WTC11 (cell line): ENCODE measurements at regions not wholly inside any gene's neighbourhood (a gene's known extent, or its start where the extent isn't known, plus 50 kb on each side); places are given as distances from the start of the nearest gene placed in this dataset.

Experiments
- ATAC-seq: fragments of 200-7000 bp; cut with Tn5 transposase; 2 replicates; pipeline ENCODE4 v1.10.0; 2021; ENCODE audit warnings: mild to moderate bottlenecking, moderate library complexity
- CTCF ChIA-PET: fragments of 300-600 bp; sonication (Branson Sonifier 250); formaldehyde crosslinking; loops from one replicate; lab custom pipeline; 2021; ENCODE audit warnings: antibody characterized with exemption; lab: Charles Lee
- POLR2A ChIA-PET: fragments of 350-600 bp; sonication (Branson Sonifier 250); formaldehyde crosslinking; loops from one replicate; lab custom pipeline; 2021; ENCODE audit warnings: antibody characterized with exemption; lab: Charles Lee
- DNase-seq: peaks from one replicate; pipeline ENCODE4 v3.0.0; 2021; ENCODE audit warnings: low spot score
- H3K27ac Mint-ChIP-seq: 2 replicates; pipeline ENCODE4 v1.8.0; 2021; ENCODE audit warnings: mixed read lengths
- H3K27me3 Mint-ChIP-seq: 2 replicates; pipeline ENCODE4 v1.8.0; 2021; ENCODE audit warnings: low read depth, mild to moderate bottlenecking, moderate library complexity, mixed read lengths
- H3K36me3 Mint-ChIP-seq: 2 replicates; pipeline ENCODE4 v1.8.0; 2021; ENCODE audit warnings: mixed read lengths
- H3K4me1 Mint-ChIP-seq: 2 replicates; pipeline ENCODE4 v1.8.0; 2022; ENCODE audit warnings: mixed read lengths
- H3K4me3 Mint-ChIP-seq: 2 replicates; pipeline ENCODE4 v1.8.0; 2021; ENCODE audit warnings: mild to moderate bottlenecking, moderate library complexity, mixed read lengths
- H3K9me3 Mint-ChIP-seq: 2 replicates; pipeline ENCODE4 v1.8.0; 2021; ENCODE audit warnings: mixed read lengths
- CREM ChIP-seq: sonication (generic); formaldehyde crosslinking; IDR thresholded peaks from 2 replicates; pipeline ENCODE4 v1.8.1; 2022; ENCODE audit warnings: mild to moderate bottlenecking, missing genetic modification reagents, moderate library complexity
- FOXP1 ChIP-seq: sonication (generic); formaldehyde crosslinking; IDR thresholded peaks from 2 replicates; pipeline ENCODE4 v1.8.0; 2022; ENCODE audit warnings: missing genetic modification reagents, mild to moderate bottlenecking, moderate library complexity, borderline replicate concordance
- GABPB1 ChIP-seq: sonication (generic); formaldehyde crosslinking; IDR thresholded peaks from 2 replicates; pipeline ENCODE4 v1.8.1; 2023; ENCODE audit warnings: mild to moderate bottlenecking, missing genetic modification reagents
- GRHL2 ChIP-seq: fragments of 250-450 bp; sonication (Bioruptor Pico); IDR thresholded peaks from 2 replicates; pipeline ENCODE4 v1.8.0; 2022; ENCODE audit warnings: mild to moderate bottlenecking, moderate library complexity; ENCODE audit not compliant: insufficient replicate concordance, severe bottlenecking
- NFE2L1 ChIP-seq: sonication (generic); formaldehyde crosslinking; IDR thresholded peaks from 2 replicates; pipeline ENCODE4 v1.8.1; 2023; ENCODE audit warnings: missing genetic modification reagents
- NFYB ChIP-seq: sonication (generic); formaldehyde crosslinking; conservative IDR thresholded peaks from 2 replicates; pipeline ENCODE4 v1.8.0; 2022; ENCODE audit warnings: low read depth, missing genetic modification reagents
- NR3C1 ChIP-seq: sonication (generic); formaldehyde crosslinking; conservative IDR thresholded peaks from 2 replicates; pipeline ENCODE4 v1.8.1; 2023; ENCODE audit warnings: low read depth, mild to moderate bottlenecking, missing genetic modification reagents
- OVOL2 ChIP-seq: fragments of 250-450 bp; sonication (Bioruptor Pico); IDR thresholded peaks from 2 replicates; pipeline ENCODE4 v1.9.0; 2021; ENCODE audit warnings: mild to moderate bottlenecking, borderline replicate concordance
- PRRX2 ChIP-seq: fragments of 250-450 bp; sonication (Bioruptor Pico); IDR thresholded peaks from 2 replicates; pipeline ENCODE4 v1.8.0; 2021; ENCODE audit warnings: mild to moderate bottlenecking
- RORB ChIP-seq: fragments of 250-450 bp; sonication (Bioruptor Pico); IDR thresholded peaks from 2 replicates; pipeline ENCODE4 v1.9.0; 2021; ENCODE audit warnings: mild to moderate bottlenecking
- TEAD1 ChIP-seq: sonication (generic); formaldehyde crosslinking; IDR thresholded peaks from 2 replicates; pipeline ENCODE4 v1.8.0; 2022; ENCODE audit warnings: mild to moderate bottlenecking, missing genetic modification reagents
- TP53 ChIP-seq: sonication (generic); formaldehyde crosslinking; IDR thresholded peaks from 2 replicates; pipeline ENCODE4 v1.8.1; 2023; ENCODE audit warnings: mild to moderate bottlenecking, missing genetic modification reagents
- ZNF263 ChIP-seq: sonication (generic); formaldehyde crosslinking; IDR thresholded peaks from 2 replicates; pipeline ENCODE4 v1.8.1; 2022; ENCODE audit warnings: low read depth, mild to moderate bottlenecking, moderate library complexity, missing genetic modification reagents
- ZNF396 ChIP-seq: fragments of 250-450 bp; sonication (Bioruptor Pico); IDR thresholded peaks from 2 replicates; pipeline ENCODE4 v1.8.0; 2021; ENCODE audit warnings: mild to moderate bottlenecking, moderate library complexity, borderline replicate concordance
- ZNF423 ChIP-seq: fragments of 250-450 bp; sonication (Bioruptor Pico); IDR thresholded peaks from 2 replicates; pipeline ENCODE4 v2.1.2; 2022; ENCODE audit warnings: mild to moderate bottlenecking, moderate library complexity
- TF ChIP-seq, protein P1 (sequence below): sonication (generic); formaldehyde crosslinking; IDR thresholded peaks from 2 replicates; pipeline ENCODE4 v1.8.0; 2022; ENCODE audit warnings: mild to moderate bottlenecking, missing genetic modification reagents
- TF ChIP-seq, protein P2 (sequence below): sonication (generic); formaldehyde crosslinking; IDR thresholded peaks from 2 replicates; pipeline ENCODE4 v1.8.1; 2023; ENCODE audit warnings: mild to moderate bottlenecking, missing genetic modification reagents, moderate library complexity
- TF ChIP-seq, protein P3 (sequence below): fragments of 250-450 bp; sonication (Bioruptor Pico); IDR thresholded peaks from 2 replicates; pipeline ENCODE4 v1.8.0; 2021; ENCODE audit warnings: mild to moderate bottlenecking
- TF ChIP-seq, protein P4 (sequence below): sonication (generic); formaldehyde crosslinking; conservative IDR thresholded peaks from 2 replicates; pipeline ENCODE4 v1.8.1; 2022; ENCODE audit warnings: mild to moderate bottlenecking, missing genetic modification reagents
- TF ChIP-seq, protein P5 (sequence below): sonication (generic); formaldehyde crosslinking; IDR thresholded peaks from 2 replicates; pipeline ENCODE4 v1.8.1; 2022; ENCODE audit warnings: missing genetic modification reagents, borderline replicate concordance

DNA sequence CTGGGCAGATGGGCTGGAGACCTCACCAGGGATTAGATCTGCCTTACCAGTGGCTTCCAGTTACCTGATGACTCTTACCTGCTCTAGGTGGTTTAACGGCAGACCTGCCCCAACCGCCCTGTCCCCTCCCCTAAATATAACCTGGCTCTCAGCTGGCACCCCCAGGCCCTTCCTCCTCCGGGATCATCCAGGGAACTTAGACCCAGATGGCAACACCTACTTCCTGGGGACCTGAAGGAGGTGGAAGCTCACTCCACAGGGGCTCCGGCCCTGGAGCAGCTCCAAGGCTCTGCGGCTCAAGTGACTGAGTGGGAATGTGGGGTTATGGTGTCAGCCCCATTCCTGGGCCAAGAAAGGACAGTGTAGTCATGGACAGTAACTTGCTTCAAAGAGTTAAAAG lies 130.4 kb downstream of the OLFM1 start (continued):
- TF ChIP-seq, protein P1, sequence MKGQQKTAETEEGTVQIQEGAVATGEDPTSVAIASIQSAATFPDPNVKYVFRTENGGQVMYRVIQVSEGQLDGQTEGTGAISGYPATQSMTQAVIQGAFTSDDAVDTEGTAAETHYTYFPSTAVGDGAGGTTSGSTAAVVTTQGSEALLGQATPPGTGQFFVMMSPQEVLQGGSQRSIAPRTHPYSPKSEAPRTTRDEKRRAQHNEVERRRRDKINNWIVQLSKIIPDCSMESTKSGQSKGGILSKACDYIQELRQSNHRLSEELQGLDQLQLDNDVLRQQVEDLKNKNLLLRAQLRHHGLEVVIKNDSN (CRISPR knock-in tag): no peak
- no peak for TF ChIP-seq NFYB (CRISPR knock-in tag)
- no peak for TF ChIP-seq GABPB1 (CRISPR knock-in tag)
- TF ChIP-seq RORB (CRISPR knock-in tag): no peak
- TF ChIP-seq, protein P2, sequence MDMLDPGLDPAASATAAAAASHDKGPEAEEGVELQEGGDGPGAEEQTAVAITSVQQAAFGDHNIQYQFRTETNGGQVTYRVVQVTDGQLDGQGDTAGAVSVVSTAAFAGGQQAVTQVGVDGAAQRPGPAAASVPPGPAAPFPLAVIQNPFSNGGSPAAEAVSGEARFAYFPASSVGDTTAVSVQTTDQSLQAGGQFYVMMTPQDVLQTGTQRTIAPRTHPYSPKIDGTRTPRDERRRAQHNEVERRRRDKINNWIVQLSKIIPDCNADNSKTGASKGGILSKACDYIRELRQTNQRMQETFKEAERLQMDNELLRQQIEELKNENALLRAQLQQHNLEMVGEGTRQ (CRISPR knock-in tag): no peak
- TF ChIP-seq ZNF263 (CRISPR knock-in tag): no peak
- TF ChIP-seq NR3C1 (CRISPR knock-in tag): no peak
- TF ChIP-seq GRHL2: no peak

DNA sequence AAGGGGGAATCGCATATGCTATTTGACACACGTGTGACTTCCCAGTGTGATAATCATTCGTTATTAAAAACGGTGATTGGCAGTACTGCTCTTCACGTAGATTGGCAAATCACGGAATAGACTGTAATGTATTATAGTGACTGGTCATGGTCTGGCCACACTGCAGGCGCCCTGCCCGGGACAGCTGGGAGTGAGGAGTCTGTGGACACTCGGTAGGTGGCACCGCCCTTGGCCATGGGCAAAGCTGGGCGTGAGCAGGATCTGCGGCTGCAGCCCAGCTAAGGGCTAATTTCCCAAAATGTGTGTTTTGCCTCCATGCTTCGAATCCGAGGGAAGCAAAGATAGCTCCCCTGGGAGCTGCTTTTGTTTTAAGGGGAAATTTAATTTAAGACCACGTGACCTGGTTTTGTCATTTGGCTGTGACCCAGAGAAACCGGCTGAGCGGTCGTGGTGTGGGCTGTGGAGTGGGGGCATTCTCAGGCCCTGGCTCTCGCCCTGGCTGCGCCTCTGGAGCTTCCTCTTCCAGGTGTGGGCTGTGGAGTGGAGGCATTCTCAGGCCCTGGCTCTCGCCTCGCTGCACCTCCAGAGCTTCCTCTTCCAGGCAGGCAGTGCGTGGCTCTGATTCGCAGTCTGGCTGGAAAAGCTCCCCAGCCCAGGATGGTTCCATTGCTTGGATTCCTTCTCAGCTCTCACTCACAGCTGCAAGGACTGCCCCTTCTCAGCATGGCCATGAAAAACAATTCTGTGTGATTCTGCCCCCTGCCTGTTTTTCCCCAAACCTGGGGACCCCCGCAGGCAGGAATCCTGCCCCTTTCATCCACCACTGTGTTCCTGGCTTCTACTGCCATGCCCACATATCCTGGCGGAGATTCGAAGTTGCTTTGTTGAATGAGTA lies 131.1 kb downstream of the OLFM1 start:
- H3K9me3 Mint-ChIP-seq: no peaks in the 10 kb centered on the region
- H3K27me3 Mint-ChIP-seq: no peaks in the 10 kb centered on the region
- H3K4me3 Mint-ChIP-seq: no peak overlapping the region
- CTCF ChIA-PET: interaction anchor here (0.6 to 3.7 kb wide), 9 partner anchors 12 to 434 kb away, joined by 3 to 24 read pairs (median 4); partner anchors contain the start of gene OLFM1
- H3K4me1 Mint-ChIP-seq: peaks cover 49% of the 10 kb centered on the region
- TF ChIP-seq, protein P3, sequence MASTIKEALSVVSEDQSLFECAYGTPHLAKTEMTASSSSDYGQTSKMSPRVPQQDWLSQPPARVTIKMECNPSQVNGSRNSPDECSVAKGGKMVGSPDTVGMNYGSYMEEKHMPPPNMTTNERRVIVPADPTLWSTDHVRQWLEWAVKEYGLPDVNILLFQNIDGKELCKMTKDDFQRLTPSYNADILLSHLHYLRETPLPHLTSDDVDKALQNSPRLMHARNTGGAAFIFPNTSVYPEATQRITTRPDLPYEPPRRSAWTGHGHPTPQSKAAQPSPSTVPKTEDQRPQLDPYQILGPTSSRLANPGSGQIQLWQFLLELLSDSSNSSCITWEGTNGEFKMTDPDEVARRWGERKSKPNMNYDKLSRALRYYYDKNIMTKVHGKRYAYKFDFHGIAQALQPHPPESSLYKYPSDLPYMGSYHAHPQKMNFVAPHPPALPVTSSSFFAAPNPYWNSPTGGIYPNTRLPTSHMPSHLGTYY (CRISPR knock-in tag): no peak
- TF ChIP-seq ZNF423 (CRISPR knock-in tag) (peak; percentile 72), NFE2L1 (CRISPR knock-in tag) (0 out of 2 replicates have a peak, but pooled peaks have one; percentile 13), OVOL2 (CRISPR knock-in tag) (no peak), TEAD1 (peak; percentile 79; the same call in 1 of the 2 replicates), FOXP1 (CRISPR knock-in tag) (0 out of 2 replicates have a peak, but pooled peaks have one; percentile 35), RORB (CRISPR knock-in tag) (no peak)
- TF ChIP-seq, protein P1 (CRISPR knock-in tag): peak; percentile 34; the same call in 1 of the 2 replicates
- TF ChIP-seq, protein P2 (CRISPR knock-in tag): peak; percentile 78
- peak overlapping the region; percentile 91 for H3K27ac Mint-ChIP-seq
- ATAC-seq: peak; percentile 59
- H3K36me3 Mint-ChIP-seq: no peaks in the 10 kb centered on the region
- POLR2A ChIA-PET: interaction anchor here (0.6 kb wide), 1 partner anchor 59 kb away, joined by 3 read pairs; no protein-coding TSS in a partner anchor
- DNase-seq: peak; percentile 32

DNA sequence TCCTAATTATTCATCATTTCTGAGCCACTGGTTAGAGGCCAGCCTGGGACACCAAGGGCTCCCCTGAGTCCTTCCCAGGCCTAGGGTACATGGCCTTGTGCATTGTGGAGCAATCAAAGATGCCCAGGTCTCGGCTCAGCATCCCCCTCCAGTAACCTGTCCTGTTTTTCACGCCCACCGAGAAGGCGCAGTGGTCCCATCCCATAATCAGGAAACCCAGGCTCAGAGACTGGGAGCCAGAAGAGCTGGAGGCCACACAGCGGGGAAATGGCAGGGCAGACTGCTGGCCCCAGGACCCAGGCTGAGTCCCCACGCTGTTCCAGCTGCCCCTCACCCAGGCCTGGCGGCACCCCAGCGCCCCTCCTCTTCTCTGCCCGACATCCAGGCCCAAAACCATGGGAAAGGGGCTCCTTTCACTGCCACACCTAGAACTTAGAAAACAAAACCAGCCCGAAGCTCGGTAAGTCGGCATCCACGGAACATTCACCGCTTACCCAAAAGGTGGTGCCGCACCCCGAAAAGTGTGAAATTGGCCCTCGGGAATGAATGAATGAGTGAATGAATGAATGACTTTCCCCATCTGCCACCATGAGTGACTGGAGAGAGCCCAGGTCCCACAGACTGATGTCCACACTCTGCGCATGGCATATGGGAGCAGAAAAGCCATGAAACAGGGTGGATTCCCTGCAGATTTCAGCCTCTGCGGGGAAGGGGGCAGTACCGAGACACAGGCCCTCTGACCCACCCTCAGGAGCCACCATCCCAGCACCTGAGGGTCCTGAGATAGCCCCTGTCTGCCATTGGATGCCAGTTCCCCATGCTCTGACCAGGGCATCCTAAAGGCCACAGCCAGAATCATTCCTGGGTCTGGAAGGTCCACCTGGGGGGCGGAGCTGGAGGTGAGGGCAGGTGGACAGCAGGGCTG lies 132.5 kb downstream of the OLFM1 start:
- Mint-ChIP-seq H3K27me3 (no peaks in the 10 kb centered on the region), H3K9me3 (no peaks in the 10 kb centered on the region), H3K36me3 (no peaks in the 10 kb centered on the region), H3K4me1 (peaks cover 59% of the 10 kb centered on the region), H3K4me3 (no peak overlapping the region), H3K27ac (peak overlapping the region; percentile 32; the same call in 1 of the 2 replicates)
- DNase-seq (peak; percentile 10), ATAC-seq (no peak)
- TF ChIP-seq, protein P4, sequence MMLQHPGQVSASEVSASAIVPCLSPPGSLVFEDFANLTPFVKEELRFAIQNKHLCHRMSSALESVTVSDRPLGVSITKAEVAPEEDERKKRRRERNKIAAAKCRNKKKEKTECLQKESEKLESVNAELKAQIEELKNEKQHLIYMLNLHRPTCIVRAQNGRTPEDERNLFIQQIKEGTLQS (CRISPR knock-in tag): no peak
- TF ChIP-seq CREM (CRISPR knock-in tag): no peak
- TF ChIP-seq PRRX2 (CRISPR knock-in tag): no peak
- TF ChIP-seq, protein P5, sequence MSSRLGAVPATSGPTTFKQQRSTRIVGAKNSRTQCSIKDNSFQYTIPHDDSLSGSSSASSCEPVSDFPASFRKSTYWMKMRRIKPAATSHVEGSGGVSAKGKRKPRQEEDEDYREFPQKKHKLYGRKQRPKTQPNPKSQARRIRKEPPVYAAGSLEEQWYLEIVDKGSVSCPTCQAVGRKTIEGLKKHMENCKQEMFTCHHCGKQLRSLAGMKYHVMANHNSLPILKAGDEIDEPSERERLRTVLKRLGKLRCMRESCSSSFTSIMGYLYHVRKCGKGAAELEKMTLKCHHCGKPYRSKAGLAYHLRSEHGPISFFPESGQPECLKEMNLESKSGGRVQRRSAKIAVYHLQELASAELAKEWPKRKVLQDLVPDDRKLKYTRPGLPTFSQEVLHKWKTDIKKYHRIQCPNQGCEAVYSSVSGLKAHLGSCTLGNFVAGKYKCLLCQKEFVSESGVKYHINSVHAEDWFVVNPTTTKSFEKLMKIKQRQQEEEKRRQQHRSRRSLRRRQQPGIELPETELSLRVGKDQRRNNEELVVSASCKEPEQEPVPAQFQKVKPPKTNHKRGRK: no peak
- no peak for TF ChIP-seq TP53 (CRISPR knock-in tag)
- no peak for TF ChIP-seq ZNF396 (CRISPR knock-in tag)
- ChIA-PET CTCF (interaction anchor here (0.6 to 3.7 kb wide), 3 partner anchors 61 to 1059 kb away, joined by 3 to 24 read pairs (median 7); partner anchors contain the start of gene OLFM1), POLR2A (no interaction called here)
